ENCODE measurements at regions not wholly inside any gene's neighbourhood (a gene's known extent, or its start where the extent isn't known, plus 50 kb on each side); places are given as distances from the start of the nearest gene placed in this dataset.

GRCh38 chr6:98687752-98688151 lies 146.6 kb upstream of the POU3F2 start:
- Histone ChIP-seq H3K36me3 (ENCODE audit: low read length) (no peaks in the 10 kb centered on the region), H3K4me3 (ENCODE audit: insufficient read depth, low read length, poor library complexity, severe bottlenecking) (no peak overlapping the region), H3K4me2 (ENCODE audit: low read depth, low read length, poor library complexity, severe bottlenecking) (no peak overlapping the region), H3K9ac (ENCODE audit: low read length) (no peak overlapping the region), H3K27ac (ENCODE audit: low read depth, low read length) (no peak overlapping the region), H3K79me2 (ENCODE audit: insufficient read depth, low read length) (no peaks in the 10 kb centered on the region), H3K9me2 (replicated peaks; ENCODE audit: insufficient read depth, low read length) (no peaks in the 10 kb centered on the region), H3K9me3 (ENCODE audit: insufficient read depth, low read length) (no peaks in the 10 kb centered on the region), H3K27me3 (ENCODE audit: low read length) (no peaks in the 10 kb centered on the region), H3F3A (ENCODE audit: insufficient read depth) (no peaks in the 10 kb centered on the region), H2AFZ (ENCODE audit: low read depth, low read length, severe bottlenecking) (no peak overlapping the region), H4K20me1 (ENCODE audit: low read depth, low read length) (no peaks in the 10 kb centered on the region)
- TF ChIP-seq, protein P1, sequence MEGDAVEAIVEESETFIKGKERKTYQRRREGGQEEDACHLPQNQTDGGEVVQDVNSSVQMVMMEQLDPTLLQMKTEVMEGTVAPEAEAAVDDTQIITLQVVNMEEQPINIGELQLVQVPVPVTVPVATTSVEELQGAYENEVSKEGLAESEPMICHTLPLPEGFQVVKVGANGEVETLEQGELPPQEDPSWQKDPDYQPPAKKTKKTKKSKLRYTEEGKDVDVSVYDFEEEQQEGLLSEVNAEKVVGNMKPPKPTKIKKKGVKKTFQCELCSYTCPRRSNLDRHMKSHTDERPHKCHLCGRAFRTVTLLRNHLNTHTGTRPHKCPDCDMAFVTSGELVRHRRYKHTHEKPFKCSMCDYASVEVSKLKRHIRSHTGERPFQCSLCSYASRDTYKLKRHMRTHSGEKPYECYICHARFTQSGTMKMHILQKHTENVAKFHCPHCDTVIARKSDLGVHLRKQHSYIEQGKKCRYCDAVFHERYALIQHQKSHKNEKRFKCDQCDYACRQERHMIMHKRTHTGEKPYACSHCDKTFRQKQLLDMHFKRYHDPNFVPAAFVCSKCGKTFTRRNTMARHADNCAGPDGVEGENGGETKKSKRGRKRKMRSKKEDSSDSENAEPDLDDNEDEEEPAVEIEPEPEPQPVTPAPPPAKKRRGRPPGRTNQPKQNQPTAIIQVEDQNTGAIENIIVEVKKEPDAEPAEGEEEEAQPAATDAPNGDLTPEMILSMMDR (IDR thresholded peaks at IDR 0.05; ENCODE audit: insufficient read depth, low read length, poor library complexity, severe bottlenecking) = no peak
- TF ChIP-seq EZH2phosphoT487 (conservative IDR thresholded peaks at IDR 0.05; ENCODE audit: low read length) = no peak

- Histone ChIP-seq H3K27me3 (ENCODE audit: low read length) (no peaks in the 10 kb centered on the region), H3K9me3 (ENCODE audit: insufficient read depth, low read length) (no peaks in the 10 kb centered on the region), H3K27ac (ENCODE audit: low read depth, low read length) (no peak overlapping the region), H3F3A (ENCODE audit: insufficient read depth) (no peaks in the 10 kb centered on the region), H3K9me2 (replicated peaks; ENCODE audit: insufficient read depth, low read length) (no peaks in the 10 kb centered on the region), H3K9ac (ENCODE audit: low read length) (no peak overlapping the region), H2AFZ (ENCODE audit: low read depth, low read length, severe bottlenecking) (no peak overlapping the region), H3K79me2 (ENCODE audit: insufficient read depth, low read length) (no peaks in the 10 kb centered on the region), H3K4me2 (ENCODE audit: low read depth, low read length, poor library complexity, severe bottlenecking) (no peak overlapping the region), H3K4me3 (ENCODE audit: insufficient read depth, low read length, poor library complexity, severe bottlenecking) (no peak overlapping the region), H3K36me3 (ENCODE audit: low read length) (no peaks in the 10 kb centered on the region), H4K20me1 (ENCODE audit: low read depth, low read length) (no peaks in the 10 kb centered on the region)
- TF ChIP-seq EZH2phosphoT487 (conservative IDR thresholded peaks at IDR 0.05; ENCODE audit: low read length) = no peak
- TF ChIP-seq, protein P1 (IDR thresholded peaks at IDR 0.05; ENCODE audit: insufficient read depth, low read length, poor library complexity, severe bottlenecking) = no peak
Observed at GRCh38 chr6:98695091-98695801, 139.1 kb upstream of the POU3F2 start.

GRCh38 chr6:98711380-98711779 lies 123.0 kb upstream of the POU3F2 start:
- no peak overlapping the region for H3K27ac ChIP-seq (ENCODE audit: low read depth, low read length)
- no peaks in the 10 kb centered on the region for H3F3A ChIP-seq (ENCODE audit: insufficient read depth)
- no peak overlapping the region for H3K4me3 ChIP-seq (ENCODE audit: insufficient read depth, low read length, poor library complexity, severe bottlenecking)
- H3K79me2 ChIP-seq (ENCODE audit: insufficient read depth, low read length) = no peaks in the 10 kb centered on the region
- no peaks in the 10 kb centered on the region for H3K9me3 ChIP-seq (ENCODE audit: insufficient read depth, low read length)
- no peak overlapping the region for H2AFZ ChIP-seq (ENCODE audit: low read depth, low read length, severe bottlenecking)
- no peak overlapping the region for H3K9ac ChIP-seq (ENCODE audit: low read length)
- H3K9me2 ChIP-seq (replicated peaks; ENCODE audit: insufficient read depth, low read length) = no peaks in the 10 kb centered on the region; the same call in 1 of the 2 replicates
- no peaks in the 10 kb centered on the region for H3K27me3 ChIP-seq (ENCODE audit: low read length)
- no peak overlapping the region for H3K4me2 ChIP-seq (ENCODE audit: low read depth, low read length, poor library complexity, severe bottlenecking)
- H3K36me3 ChIP-seq (ENCODE audit: low read length) = no peaks in the 10 kb centered on the region
- no peak for TF ChIP-seq EZH2phosphoT487 (conservative IDR thresholded peaks at IDR 0.05; ENCODE audit: low read length)
- no peaks in the 10 kb centered on the region for H4K20me1 ChIP-seq (ENCODE audit: low read depth, low read length)

DNA sequence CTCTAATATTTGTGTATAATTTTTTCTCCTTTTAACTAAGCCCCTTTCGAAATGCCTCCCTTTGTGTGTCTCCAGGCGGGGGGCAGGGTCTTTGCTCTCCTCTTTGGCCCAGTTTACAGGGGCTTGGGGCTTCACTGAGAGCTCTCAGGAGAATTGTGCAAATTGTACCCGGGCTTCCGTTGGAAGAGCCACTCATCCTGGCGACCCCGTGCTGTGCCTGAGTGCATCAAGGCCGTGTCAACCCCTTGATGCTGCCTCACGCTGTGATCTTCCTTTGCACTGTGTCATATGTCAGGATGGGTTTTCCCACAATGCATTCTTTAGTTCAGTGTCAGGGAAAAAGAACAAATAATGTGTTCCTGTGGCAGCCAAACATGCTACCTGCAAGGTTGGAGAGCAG lies 118.0 kb upstream of the POU3F2 start:
- Histone ChIP-seq H3K9ac (ENCODE audit: low read length) (no peak overlapping the region), H3K4me2 (ENCODE audit: low read depth, low read length, poor library complexity, severe bottlenecking) (no peak overlapping the region), H3F3A (ENCODE audit: insufficient read depth) (no peaks in the 10 kb centered on the region), H3K4me3 (ENCODE audit: insufficient read depth, low read length, poor library complexity, severe bottlenecking) (no peak overlapping the region), H3K36me3 (ENCODE audit: low read length) (no peaks in the 10 kb centered on the region), H3K9me2 (replicated peaks; ENCODE audit: insufficient read depth, low read length) (no peaks in the 10 kb centered on the region), H2AFZ (ENCODE audit: low read depth, low read length, severe bottlenecking) (no peak overlapping the region), H4K20me1 (ENCODE audit: low read depth, low read length) (no peaks in the 10 kb centered on the region), H3K9me3 (ENCODE audit: insufficient read depth, low read length) (no peaks in the 10 kb centered on the region), H3K27me3 (ENCODE audit: low read length) (no peaks in the 10 kb centered on the region), H3K79me2 (ENCODE audit: insufficient read depth, low read length) (no peaks in the 10 kb centered on the region), H3K27ac (ENCODE audit: low read depth, low read length) (no peak overlapping the region)
- TF ChIP-seq, protein P1 (IDR thresholded peaks at IDR 0.05; ENCODE audit: insufficient read depth, low read length, poor library complexity, severe bottlenecking) = no peak
- no peak for TF ChIP-seq EZH2phosphoT487 (conservative IDR thresholded peaks at IDR 0.05; ENCODE audit: low read length)
